MM.1S (cell line): ENCODE measurements at regions not wholly inside any gene's neighbourhood (a gene's known extent, or its start where the extent isn't known, plus 50 kb on each side); places are given as distances from the start of the nearest gene placed in this dataset.

Experiments
- EZH2 ChIP-seq: fragments of 300-600 bp; sonication (generic); optimal IDR thresholded peaks from 2 replicates; pipeline ENCODE3; 2017; ENCODE audit warnings: low read depth, mild to moderate bottlenecking, antibody characterized with exemption, low read length, mixed read lengths
- EZH2phosphoT487 ChIP-seq: fragments of 300-600 bp; sonication (generic); IDR thresholded peaks from 2 replicates; pipeline ENCODE4 v1.6.1; 2018; ENCODE audit warnings: antibody characterized with exemption, low read length
- TF ChIP-seq, protein P1 (sequence below): fragments of 300-600 bp; sonication (generic); IDR thresholded peaks from 2 replicates; pipeline ENCODE4 v1.5.1; 2016; ENCODE audit warnings: antibody characterized with exemption, low read length, mixed read lengths

DNA sequence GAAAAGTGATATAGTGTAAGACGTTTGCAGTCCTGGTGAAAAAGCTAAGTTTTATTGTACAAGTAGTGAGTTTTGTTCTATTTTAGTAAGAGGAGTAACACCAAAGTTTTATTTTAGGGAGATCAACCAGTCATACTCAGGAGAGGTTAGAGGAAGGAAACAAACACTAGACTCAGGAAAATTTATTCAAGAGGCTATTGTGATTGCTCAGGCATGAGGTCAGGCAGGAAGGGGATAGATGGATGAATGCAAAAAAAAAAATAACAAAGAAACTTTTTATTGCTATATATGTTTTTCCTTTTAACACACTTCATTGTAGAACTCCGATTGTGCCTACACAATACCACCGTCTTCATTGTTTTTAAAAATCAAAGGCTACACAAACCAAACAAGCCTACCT, 189.0 kb downstream of the LYPLAL1 start:
- TF ChIP-seq, protein P1, sequence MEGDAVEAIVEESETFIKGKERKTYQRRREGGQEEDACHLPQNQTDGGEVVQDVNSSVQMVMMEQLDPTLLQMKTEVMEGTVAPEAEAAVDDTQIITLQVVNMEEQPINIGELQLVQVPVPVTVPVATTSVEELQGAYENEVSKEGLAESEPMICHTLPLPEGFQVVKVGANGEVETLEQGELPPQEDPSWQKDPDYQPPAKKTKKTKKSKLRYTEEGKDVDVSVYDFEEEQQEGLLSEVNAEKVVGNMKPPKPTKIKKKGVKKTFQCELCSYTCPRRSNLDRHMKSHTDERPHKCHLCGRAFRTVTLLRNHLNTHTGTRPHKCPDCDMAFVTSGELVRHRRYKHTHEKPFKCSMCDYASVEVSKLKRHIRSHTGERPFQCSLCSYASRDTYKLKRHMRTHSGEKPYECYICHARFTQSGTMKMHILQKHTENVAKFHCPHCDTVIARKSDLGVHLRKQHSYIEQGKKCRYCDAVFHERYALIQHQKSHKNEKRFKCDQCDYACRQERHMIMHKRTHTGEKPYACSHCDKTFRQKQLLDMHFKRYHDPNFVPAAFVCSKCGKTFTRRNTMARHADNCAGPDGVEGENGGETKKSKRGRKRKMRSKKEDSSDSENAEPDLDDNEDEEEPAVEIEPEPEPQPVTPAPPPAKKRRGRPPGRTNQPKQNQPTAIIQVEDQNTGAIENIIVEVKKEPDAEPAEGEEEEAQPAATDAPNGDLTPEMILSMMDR: no peak
- TF ChIP-seq EZH2phosphoT487 (no peak), EZH2 (no peak)
